ENCODE measurements at regions not wholly inside any gene's neighbourhood (a gene's known extent, or its start where the extent isn't known, plus 50 kb on each side); places are given as distances from the start of the nearest gene placed in this dataset.

DNA sequence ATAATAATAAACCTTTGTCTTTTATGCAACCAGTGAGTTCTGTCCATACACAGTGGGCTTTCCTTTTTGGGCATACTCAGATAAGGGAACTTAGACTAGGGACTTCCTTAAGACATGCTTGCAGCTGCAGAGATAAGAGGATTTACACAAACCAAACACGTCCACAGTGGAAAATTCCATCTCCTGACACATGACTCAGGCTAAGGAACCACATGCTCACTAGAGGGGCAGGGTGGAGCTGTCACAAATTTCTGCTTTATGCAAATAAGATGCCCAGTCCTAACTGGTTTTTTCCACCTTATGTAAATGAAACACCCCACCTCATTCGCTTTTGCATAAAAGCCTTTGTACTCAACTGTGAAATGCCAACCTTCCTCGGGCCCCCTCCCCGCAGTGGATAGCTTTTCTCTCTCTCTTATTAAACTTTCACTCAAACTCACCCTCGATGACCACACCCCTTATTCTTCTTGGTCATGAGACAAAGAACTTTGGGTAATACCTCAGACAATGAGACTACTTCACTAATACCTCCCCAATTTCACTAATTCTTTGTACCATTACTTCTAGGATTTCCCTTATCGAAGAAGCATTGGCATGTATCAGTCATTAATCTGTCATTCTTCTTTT is 170.3 kb upstream of the FTMT start:
- DNase-seq: no peak

- no peak for DNase-seq
Observed at GRCh38 chr5:121688126-121688525, 163.6 kb upstream of the FTMT start.

GRCh38 chr5:121688781-121689180 is 162.9 kb upstream of the FTMT start:
- no peak for DNase-seq

GRCh38 chr5:121691478-121691877 is 160.2 kb upstream of the FTMT start:
- no peak for DNase-seq

GRCh38 chr5:121692158-121692557 is 159.5 kb upstream of the FTMT start:
- DNase-seq: no peak

DNA sequence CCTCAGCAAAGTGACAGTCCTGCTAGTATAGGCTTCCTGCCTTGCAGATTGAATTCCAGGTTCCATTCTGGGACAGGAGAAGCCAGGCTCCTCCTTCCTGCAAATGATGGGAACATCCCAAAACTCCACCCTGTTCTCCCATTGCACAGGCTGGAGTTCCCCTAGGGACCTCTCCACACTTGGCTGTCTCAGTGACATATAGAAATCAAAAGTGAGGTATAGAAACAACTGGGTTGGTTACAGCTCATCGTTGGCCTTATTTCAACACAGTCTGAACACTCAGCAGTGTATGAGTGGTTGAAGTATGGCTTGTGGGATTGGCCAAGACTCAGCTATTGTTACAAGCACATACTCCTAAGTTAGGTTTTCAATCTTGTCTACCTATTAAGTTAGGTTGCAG is 157.8 kb upstream of the FTMT start:
- no peak for DNase-seq

- DNase-seq: no peak
Observed at GRCh38 chr5:121695307-121695706, 156.4 kb upstream of the FTMT start.

DNA sequence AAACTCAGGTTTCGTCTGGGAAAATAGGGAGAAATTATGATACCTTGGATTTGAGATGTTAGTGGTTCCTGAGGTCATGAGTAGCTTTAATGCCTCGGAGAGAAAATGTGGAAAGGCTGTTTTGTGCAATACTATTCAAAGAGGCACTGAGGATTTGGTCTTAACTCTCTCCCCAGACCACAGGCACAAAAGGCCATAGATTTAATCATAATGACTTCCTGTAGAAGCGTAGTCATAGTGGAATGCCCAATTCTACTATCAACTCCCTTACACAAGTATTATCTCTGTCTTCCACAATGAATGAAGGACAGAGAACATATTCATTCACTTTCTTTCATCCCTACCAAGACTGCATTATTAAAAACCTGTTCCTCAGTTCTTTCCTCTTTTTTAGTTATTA is 153.0 kb upstream of the FTMT start:
- DNase-seq: no peak

- DNase-seq: no peak
Observed at GRCh38 chr5:121701731-121702130, 150.0 kb upstream of the FTMT start.

- no peak for DNase-seq
Observed at GRCh38 chr5:121702682-121703081, 149.0 kb upstream of the FTMT start.

DNA sequence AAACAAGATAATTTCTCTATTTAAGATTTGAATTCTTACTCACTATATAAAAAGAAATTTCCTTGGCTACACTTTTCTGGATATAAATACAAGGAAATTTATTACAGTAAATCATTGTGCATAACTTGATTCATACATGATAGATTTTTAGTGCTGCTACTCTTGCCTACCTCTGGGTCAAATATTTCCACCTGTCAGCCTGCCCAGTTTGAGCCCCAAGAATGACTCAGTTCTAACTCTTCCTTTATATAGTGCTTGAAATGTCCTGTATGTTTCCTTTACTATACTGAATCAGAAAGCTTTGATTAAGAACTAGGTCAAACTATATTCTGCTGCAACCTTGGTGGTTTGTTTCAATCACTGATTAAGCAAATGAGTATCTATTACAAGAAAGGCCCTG is 147.4 kb upstream of the FTMT start:
- DNase-seq: no peak

DNA sequence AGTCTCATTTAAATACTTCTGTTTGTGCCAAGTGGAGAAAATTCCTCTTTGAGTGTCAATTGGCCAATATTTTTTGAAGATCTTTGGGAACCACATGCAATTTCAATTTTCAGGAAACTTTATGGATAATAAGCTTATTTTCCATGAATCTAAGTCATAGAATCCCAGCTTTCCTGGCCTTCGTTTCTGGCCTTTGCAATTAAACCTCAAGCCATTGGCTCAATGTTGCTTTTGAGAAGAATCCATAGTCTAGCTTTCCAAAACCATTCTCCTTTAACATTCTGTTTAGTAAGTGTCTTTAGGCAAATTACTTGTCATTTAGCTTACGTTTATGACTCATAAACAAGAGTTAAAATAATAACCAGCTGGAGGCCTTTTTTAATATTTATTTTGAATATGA is 145.0 kb upstream of the FTMT start:
- DNase-seq: no peak

- DNase-seq: no peak
Observed at GRCh38 chr5:121707178-121707577, 144.5 kb upstream of the FTMT start.

GRCh38 chr5:121711416-121711815 is 140.3 kb upstream of the FTMT start:
- DNase-seq: no peak

- no peak for DNase-seq
Observed at GRCh38 chr5:121719255-121719654, 132.4 kb upstream of the FTMT start.

DNA sequence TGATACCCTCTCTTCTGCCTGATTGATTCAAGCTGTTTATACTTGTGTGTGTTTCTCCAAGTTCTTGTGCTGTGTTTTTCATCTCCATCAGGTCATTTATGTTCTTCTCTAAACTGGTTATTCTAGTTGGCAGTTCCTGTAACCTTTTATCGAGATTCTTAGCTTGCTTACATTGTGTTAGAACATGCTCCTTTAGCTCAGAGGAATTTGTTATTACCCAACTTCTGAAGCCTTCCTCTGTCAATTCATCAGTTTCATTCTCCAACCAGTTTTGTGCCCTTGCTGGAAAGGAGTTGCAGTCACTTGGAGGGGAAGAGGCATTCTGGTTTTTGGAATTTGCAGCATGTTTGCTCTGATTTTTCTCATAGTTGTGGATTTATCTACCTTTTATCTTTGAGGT is 126.2 kb upstream of the FTMT start:
- no peak for DNase-seq

DNA sequence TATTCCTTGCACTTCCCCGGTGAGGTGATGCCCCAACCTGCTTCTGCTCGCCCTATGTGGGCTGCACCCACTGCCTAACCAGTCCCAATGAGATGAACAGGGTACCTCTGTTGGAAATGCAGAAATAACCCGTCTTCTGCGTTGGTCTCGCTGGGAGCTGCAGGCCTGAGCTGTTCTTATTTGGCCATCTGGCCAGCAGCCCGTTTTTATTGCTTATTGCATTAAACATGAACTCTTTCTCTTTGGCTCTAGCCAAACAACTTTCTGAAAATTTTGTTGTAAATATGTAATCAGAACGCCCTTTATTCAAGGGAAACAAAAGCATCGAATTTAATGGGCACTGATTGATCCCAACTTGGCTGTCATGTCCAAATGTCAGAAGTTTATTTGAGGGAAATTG is 124.7 kb upstream of the FTMT start:
- DNase-seq: no peak

DNA sequence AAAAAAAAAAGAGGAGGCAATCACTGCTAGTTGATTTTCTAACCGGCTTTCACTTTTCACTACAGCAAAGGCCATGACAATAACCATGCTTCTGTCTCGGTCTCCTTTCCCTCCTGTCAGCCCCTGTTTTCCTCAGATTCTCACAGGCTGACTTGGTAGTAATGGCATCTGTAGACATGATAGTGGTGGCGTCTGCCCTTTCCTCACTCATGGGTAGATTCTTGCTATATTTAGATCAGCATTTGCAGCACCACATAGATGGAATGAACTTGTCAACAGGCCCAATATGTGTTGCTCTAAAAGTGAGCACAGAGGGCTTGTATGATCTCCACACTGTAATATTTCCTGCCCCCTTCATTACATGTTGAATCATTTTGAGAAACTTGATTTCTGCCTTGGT is 120.3 kb upstream of the FTMT start:
- no peak for DNase-seq

DNA sequence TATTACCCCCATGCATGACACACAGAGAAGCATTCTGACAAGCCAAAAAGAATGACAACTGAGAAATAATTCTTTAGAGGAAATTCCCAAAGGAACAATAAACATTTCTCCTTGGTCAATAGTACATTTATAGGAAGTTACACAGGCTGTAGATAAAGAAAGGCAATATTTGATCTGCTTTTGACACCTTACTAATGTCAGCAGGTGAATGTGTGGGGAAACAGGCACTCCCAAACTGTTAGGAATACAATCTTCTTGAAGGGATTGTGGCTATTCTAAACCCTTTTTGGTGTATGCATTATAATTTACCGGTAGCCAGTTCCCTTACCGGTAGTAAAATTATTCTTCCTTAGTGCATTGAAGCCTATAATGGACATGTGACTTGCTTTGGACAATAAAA is 116.1 kb upstream of the FTMT start:
- no peak for DNase-seq

GRCh38 chr5:121737120-121737519 is 114.6 kb upstream of the FTMT start:
- no peak for DNase-seq

DNA sequence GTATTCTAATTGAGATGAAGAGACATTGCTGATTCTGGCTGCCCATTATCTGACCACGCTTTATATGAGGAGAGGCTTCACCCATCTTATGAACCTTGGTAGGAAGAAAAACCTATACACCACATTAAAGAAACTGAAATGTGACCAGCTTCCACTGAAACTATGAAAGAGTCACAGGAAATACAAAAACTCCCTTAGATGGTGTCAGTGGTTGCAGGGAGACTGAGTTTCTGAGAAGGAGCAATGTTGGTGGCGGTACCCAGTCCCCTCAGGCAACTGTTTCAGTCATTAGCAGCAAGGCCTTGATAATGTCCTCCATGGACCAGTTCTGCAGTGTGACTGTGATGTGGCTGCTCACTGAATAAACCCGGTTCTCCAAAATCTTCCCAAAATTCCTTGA is 110.5 kb upstream of the FTMT start:
- DNase-seq: no peak

- DNase-seq: no peak
Observed at GRCh38 chr5:121744577-121744976, 107.1 kb upstream of the FTMT start.

- DNase-seq: no peak
Observed at GRCh38 chr5:121745407-121745806, 106.3 kb upstream of the FTMT start.

DNA sequence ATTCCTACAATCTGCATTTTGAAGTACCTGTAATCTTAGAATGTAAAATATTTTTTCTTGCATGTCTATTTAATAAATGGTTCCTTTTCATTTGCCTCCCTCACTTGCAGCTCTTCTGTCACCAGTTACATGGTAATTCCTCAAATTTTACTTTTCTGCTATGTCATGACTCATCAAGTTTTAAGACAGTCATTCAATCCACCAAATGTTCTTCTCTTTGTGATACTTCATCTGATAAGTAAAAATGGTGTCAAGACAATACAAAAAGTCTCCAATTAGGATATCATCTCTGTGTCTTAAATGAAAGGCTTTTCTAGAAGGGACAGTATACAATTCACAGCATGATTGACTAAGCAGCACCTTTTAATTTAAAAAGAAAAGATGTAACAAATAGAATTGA is 104.9 kb upstream of the FTMT start:
- no peak for DNase-seq

GRCh38 chr5:121748686-121749085 is 103.0 kb upstream of the FTMT start:
- no peak for DNase-seq

DNA sequence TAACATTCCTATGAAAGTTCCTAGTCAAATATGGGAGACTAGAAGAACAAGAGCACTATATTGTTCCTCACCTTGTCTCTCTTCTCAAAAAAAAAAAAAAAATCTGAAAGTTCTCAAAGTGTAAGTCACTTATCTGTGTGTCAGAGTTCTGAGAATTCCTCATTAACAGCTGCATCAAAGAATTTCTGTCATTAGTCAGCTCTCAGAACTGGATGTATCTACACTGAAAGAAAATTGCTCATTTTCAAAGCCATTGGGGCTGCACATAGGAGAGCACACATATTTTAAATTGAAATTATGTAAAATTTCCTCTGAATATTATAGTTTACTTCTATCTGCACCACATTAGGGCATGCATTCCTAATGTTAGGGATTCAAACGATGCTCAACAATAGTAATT is 99.5 kb upstream of the FTMT start:
- no peak for DNase-seq

Measured in kidney glomerular epithelial cell (primary cell).